Renal pelvis (tissue), 1 donor: ENCODE measurements at regions not wholly inside any gene's neighbourhood (a gene's known extent, or its start where the extent isn't known, plus 50 kb on each side); places are given as distances from the start of the nearest gene placed in this dataset.
"Not testable (repeated sequence)": the region's sequence is repeated elsewhere in the genome, so short reads cannot be mapped to it uniquely, and the experiment has no call there.

Source experiments
- DNase-seq: peaks from one replicate; pipeline ENCODE4 v3.0.0-alpha.2; 2013

DNA sequence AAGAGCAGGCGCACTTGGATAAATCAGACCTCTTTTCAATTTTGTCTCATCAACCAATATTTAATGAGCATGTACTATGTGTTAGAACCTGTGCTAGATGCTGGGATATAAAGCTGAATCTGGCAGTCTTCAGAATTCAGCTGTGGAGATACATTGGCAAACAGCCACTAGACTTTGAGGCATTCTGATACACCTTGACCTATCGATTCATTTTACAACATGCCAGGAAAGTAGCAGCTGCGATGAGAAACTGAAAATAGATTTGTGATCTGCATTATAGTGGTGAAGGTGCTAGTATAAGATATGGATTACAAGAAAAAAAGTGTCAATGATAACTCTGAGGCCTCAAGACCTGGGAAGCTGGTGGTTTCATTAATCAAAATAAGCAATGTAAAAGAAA is 1338.1 kb upstream of the TENM4 start:
- no peak for DNase-seq

DNA sequence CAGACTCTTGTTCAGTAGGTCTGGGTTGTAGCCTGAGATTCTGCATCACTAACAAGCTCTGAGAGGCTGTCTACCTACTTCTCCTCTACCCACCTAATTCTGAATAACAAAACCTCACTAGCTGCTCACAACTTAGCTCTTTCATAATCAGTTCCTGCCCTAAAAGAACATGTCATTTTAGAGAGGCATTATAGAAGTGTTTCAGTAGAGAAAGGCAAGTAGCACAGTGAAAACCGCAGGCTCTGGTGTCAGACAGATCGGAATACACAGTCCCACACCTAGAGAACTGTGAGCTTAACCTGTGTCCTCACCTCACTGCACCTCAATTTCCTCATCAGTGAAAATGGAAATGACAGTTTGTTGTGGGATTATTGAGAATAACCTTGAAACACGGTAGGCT is 1337.6 kb upstream of the TENM4 start:
- no peak for DNase-seq

DNA sequence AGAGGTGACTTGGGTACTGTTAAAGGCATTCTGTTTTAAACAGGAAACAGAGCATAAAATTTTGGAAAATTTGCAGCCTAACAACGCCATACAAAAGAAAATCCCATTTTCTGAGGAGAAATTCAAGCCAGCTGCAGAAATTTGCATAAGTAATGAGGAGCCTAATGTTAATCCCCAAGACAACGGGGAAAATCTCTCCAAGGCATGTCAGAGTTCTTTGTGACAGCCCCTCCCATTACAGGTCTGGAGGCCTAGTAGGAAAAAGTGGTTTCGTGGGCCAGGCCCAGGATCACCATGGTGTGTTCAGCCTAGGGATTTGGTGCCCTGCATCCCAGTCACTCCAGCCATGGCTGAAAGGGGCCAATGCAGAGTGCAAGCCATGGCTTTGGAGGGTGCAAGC is 1333.1 kb upstream of the TENM4 start:
- no peak for DNase-seq

DNA sequence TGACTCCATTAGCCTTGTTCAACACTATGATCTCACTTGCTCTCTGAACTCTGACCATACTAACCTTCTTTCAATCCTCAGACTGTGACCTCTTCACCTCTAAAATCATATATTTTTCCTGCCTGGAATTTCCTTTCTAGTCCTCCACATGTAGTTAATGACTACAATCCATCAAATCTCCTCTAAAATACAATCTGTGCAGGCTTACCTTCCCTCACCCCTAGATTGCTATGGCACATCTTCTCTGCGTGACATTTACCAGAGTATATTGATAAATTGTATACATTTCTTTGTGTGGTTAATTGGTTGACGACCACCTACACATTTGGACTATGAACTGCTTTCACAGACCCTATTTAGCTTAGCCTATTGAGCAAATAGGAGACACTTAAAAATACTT is 1330.2 kb upstream of the TENM4 start:
- DNase-seq, result peak; percentile 10

DNA sequence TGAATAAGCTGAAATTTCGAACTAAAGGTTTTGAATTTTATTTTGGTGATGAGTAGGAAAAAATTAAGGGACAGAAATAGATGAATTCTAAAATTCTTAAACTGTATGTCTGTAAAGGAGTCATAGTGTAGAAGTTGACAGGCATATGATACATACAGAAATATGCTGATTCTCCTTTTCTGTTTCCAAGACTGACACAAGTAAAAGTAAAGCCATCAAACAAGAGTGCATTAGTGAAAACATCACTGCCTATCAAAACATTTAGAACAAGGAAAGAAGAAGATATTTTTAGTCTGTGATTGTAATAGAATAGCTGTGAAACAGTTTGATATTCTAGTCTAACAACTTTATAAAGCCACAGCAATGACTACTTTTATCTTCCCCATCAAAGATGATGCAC is 1318.0 kb upstream of the TENM4 start:
- DNase-seq, result no peak

DNA sequence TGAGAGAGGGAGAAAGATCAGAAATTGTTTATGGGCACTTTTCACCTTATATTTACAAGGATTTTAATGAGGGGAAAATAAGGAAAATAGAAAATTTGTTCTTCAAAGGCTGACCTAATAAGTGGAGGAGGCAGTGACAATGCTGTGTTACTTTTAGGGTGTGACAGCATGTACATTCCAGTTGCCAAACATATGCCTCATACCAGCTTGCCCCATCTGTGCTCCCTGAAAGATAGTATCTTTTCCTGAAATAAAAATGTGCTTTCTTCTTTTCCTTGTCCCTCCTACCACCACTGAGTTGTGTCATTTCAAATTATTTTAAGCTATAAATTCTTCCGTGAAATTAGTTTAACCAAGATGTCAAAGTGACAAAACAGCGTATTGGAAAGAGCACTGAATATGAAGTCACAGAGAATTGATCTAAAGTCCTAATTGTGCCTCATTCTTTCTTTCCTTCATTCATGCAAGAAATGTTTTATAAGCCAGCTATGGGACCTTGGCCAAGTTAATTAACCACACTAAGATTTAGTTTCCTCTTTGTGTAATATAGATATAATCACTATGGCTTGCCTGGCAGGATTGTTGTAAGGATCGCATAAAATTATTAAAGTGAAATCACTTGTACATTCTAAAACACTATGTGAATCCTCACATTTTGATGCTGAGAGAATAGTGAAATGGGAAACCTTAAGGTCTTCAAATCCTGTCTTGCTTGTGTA is 1307.5 kb upstream of the TENM4 start:
- DNase-seq, result no peak

DNA sequence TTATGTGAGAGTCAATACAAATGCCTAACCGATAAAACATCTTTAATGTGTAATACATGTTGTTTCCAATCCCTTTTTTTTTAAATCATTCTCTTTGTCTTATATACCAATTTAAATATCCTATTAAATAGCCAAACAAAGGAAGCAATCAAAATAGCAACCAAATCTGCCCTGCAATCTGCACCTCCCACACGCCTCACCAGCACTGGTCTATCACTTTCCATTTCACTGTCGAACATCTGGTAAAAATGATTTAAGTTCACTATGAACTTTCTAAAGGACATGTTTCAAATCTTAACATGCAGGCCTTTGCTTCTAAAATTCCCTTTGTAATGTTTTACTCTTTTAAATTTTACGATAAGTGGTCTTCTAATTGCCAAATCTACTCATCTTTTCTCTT is 1305.5 kb upstream of the TENM4 start:
- no peak for DNase-seq

DNA sequence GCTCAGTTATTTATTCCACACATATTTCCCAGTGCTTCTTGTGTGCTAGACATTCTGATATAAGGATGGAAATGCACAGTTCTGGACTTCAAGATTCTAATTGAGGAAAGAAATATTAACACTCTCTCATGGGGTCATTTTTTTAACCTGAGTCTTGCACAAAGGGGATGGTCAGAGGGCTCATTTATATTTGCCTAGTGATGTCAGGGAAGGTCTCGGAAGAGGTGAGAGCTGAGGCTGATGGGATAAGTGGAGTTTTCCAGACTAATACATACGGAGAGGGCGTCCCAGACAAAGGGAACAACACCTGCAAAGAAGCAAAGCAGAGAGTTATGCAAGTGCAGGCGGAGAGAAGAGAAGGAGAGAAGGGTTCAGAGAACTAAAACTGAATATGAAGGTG is 1304.6 kb upstream of the TENM4 start:
- DNase-seq, result no peak

DNA sequence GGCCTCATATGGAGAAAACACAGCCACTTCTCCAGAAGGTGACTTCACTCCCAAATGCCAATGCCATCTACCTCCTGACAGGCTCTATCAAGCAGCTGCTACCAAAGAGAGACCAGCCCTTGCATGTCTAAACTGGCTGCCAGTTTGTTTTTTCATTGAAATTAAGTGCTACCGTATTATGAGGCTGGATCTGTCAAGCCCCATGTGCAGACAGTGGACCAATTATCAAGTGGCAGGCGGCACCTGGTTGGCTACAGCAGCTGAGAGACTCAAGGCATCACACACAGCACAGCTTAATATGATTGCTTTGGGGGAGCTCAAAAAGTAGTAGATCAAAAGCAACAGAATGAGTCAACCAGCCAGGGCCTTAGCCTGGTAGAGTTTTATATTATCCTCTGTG is 1293.0 kb upstream of the TENM4 start:
- DNase-seq, result no peak

DNA sequence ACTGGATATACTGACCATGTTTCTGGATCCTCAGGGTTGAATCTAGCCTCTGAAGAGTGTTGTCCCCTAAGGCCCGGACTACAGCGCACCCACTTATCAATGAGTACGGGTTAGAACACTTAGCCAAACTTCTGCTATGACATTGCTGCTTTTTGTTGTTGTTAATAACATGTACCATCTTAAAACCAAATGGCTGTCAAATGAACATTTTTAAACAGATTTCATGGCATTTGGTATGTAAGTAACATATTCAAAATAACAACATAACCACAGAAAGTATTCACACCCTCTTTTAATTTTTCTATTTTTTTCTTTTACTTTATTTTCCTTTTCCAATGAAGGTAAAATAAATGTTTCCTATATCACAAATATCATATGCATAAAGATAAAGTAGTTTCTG is 1292.5 kb upstream of the TENM4 start:
- no peak for DNase-seq

DNA sequence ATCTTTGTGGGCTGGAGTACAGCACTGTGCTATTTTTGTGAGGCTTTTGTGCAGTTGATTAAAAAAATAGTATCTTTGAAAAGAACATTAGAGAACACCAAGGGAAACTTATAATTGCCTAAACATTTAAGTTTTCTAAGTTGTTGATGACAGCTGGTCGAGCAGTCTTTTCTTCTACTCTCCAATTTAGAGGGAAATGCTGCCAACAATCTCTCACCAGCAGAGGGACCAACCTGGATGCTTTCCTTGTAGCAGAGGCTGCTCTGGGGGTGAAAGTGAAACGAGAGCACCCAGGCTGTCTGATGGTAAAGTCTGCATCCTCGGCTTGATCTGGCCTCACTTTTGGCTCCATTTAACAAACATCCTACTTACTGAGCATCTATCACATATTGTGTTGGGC is 1286.5 kb upstream of the TENM4 start:
- no peak for DNase-seq

DNA sequence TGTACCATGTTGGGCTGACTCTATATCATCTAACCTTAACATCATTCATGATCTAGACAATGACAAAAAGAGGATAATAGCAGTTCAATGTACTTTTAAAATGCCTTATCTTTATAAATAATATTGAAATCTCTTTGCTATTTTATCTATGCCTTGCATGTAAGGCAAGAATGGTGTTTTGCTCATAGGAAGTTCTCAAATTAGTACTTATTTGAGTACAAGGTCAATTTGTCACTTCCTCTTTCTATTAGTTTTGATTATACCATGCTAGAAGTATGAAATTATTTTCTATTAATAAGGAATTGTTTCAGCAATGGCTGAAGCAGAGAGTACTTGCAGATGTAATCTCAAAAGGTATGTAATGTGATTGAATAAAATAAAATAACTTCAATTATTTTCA is 1285.4 kb upstream of the TENM4 start:
- no peak for DNase-seq

DNA sequence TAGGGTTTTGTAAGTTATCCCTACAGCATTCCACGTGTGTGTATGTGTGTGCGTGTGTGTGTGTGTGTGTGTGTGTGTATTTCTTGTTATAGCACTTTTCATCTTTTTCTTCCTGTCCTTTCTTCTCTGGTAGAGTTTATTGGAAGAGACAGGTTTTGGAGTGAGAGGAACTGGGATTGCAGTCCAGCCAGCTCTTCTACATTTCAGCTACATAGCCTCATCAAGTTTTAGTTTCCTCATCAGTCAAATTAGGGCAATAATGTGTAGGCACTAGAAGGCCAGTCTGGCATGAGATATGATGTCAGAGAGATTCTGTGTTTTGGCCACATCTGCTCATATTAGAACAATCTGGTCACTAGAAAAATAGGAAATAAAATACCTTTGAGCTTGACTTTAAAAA is 1283.5 kb upstream of the TENM4 start:
- no peak for DNase-seq

DNA sequence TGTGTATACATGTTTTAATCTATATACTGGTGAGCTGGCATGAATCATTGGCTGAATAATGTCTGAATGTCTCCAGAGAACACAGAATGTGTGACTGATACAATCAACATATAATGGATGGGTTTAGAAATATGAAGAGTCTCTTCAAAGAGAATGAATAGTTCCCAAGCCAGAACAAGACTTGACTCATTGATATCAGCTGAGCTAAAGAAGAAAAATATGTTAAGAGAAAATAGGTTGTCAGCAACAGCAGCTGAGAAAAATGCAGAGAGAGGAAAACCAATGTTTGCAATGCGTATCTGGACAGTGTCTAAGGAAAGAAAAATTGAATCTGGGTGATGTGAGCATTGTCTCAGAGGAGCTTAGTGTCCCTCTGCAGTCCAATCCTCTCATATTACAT is 1281.8 kb upstream of the TENM4 start:
- DNase-seq, result no peak

DNA sequence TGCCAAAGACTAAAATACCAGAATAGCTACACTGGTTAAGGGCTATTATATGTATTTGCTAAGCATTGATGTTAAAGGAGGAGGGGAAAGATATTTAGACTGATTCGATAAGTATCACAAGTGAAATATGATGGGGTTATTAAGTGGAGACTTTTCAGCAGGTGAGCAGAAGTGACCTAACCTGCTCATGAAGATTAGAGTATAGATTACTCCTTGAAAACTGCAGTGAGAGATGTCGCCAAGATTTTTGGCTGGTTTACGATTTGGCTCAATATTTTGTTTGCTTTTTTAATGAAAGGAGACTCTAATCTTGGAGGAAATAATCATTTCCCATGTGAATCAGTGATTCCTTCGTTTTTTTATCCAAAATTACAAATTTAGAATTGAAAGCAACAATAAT is 1279.5 kb upstream of the TENM4 start:
- no peak for DNase-seq

DNA sequence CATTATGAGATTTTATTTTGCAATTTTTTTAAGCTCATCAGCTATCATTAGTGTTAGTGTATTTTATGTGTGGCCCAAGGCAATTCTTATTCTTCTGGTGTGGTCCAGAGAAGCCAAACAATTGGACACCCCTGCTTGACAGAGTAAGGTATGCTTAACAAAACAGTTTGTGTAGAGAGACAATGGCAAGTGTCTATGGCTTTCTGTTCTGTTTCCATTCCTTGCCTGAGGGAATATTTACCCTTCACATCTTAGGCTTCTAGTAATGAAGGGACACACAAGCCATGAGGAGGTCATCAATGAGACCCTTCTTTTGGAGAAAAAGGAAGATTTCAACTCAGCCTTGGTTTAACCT is 1278.4 kb upstream of the TENM4 start:
- no peak for DNase-seq

DNA sequence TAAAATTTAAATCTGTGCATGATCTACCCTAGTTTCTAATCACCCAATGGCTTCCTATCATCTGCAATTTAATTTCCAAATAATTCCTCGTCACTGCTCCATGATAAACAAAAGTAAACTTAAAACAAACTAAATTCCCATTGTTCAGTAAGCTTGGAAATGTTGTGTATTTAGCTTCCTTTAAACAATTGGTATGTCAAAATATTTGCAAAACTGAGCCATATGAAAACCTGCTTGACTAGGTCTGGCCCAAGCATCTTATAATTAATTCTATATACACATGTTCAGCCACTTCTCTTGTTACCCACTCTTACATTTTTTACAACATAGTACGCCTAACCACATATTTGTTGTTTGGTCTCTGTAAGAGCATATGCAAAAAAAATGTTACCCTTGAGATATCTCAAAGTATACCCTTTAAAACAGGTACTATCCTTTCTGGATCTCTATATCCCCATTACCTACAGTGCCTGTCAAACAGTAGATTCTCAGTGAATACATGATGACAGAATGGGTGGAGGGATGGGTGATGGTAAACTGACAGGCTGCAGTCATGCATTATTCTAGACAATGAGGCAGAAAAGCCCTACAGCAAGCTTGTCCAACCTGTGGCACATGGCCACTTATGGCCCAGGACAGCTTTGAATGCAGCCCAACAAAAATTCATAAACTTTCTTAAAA is 1277.9 kb upstream of the TENM4 start:
- no peak for DNase-seq

DNA sequence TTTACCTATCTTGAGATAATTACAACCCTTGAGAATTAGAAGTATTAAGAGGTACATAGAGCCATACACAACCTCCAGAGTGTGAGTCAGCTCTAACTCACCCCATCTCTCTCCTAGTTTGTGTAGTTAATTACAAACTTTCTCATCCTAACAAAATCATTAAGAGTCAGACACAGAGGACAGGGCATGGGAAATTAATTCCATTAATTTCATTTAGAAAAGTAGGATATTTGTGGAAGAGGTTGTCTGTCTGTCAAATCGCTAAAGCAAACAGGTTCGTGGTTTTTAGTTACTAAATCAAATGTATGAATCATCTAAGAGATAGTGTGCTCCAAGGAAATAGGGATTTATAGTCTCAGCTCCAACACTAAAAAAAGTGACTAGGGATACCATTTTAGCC is 1261.4 kb upstream of the TENM4 start:
- DNase-seq, result no peak

DNA sequence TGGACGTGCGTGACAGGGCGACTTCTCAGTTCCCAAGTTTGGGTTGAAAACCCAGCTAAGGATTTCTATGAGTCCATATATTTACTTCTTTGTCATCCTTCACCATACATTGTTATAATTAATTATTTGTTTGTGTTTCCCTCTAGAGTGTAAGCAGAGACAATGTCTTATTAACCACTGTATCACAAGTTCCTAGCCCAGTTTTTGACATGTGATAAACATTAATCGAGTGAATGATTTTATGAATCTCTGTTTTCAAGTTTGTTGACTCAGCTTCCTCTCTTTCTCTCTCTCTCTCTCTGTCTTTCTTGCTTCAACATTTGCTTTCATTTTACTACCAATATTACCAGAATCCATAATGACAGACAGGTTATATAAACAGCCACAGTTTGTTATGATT is 1259.6 kb upstream of the TENM4 start:
- no peak for DNase-seq

DNA sequence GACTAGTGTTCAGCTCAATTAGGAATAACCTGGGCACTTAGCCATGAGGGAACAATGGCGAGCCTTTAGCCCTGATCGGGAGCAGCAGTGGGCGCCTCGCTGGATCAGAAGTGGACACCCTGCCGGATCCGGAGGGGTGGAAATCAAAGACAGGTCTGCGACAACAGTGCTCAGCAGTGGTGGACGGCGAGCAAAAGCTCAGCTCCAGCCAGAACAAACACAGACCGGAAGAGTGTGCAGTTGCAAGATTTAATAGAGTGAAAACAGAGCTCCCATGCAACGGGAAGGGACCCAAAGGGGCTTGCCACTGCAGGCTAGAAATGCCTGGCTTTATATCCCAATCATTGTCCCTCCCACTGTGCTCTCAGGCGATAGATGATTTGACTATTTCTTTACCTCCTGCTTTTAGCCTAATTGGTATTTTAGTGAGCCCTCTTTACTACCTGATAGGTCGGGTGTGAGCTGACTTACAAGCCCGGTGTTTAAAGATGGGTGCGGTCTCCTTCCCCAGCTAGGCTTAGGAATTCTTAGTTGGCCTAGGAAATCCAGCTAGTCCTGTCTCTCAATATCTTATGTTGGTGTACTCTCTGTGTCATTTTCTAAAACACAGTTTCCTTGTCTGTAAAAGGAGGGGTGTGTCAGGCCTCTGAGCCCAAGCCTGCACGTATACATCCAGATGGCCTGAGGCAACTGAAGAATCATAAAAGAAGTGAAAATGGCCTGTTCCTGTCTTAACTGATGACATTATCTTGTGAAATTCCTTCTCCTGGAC is 1258.8 kb upstream of the TENM4 start:
- DNase-seq, result not testable (repeated sequence)

DNA sequence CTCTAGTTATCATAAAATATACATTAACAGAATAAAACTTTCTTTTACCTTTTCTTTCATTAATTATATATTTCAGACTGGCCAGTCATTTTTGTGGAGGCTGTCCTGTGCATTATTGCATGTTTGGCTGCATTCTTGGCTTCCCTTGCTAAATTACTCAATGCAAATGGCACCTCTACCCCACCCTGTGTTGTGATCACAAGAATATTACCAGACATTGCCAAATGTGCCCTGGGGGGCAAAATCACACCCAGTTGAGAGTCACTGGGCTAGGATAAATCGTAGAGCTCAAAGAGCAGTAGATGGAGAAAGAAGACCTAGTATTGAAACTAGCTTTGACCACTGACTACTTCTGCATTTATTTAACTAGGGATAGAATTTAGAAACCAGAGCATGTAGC is 1257.8 kb upstream of the TENM4 start:
- DNase-seq, result no peak

DNA sequence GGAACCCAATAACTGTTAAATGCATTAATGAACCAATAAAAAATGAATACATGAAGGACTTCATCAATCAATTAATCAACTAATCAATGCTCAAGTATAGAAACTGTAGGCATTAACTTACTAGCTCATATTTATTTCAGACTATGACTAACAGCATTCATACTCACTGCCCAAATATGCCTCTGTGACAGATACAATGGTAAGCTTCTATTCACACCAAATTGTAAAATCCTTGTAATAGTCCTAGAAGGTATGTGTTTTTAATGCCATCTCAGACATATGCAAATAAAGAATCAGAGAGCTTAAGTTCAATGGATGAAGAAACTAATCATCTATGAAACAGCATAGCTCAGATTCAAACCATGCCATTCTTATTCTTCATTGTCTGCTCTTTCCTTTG is 1253.6 kb upstream of the TENM4 start:
- DNase-seq, result no peak

DNA sequence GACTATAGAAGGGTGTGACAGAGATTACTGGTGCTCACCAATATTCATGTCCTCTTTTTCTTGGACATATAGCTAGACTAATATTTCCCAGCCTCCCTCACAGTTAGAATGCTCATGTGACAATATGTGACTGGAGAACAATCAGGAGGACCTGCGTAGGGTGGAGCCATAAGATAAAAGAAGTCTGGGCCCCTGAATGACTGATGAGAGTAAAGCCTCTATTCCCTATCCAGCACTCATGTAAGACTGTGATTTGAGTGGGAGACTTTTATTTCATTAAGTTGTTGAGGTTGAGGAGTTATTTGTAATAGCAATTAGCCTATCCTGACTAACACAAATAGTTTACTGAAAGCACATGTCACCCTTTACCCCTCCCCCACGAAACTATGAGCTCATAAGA is 1247.1 kb upstream of the TENM4 start:
- DNase-seq, result no peak

DNA sequence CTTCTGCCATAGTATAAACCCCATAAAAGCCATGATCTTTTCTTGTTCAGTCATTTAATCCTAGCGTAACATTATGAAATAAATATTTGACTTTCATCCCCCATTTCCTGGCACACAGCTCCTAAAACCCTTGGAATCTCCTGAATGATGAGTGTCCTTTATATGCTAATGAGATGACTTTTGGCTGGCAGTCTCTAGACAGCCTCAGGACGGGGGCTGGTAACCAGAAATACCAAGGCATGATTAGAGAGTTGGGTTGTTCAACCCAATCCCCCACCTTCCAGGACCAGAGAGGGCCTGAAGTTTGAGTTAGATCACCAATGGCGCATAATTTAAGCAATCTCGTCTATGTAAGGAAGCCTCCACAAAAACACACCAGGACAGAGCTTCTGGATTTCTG is 1246.1 kb upstream of the TENM4 start:
- no peak for DNase-seq
